ENCODE measurements at regions not wholly inside any gene's neighbourhood (a gene's known extent, or its start where the extent isn't known, plus 50 kb on each side); places are given as distances from the start of the nearest gene placed in this dataset.
"Not testable (repeated sequence)": the region's sequence is repeated elsewhere in the genome, so short reads cannot be mapped to it uniquely, and the experiment has no call there.

- DNase-seq (ENCODE audit: extremely low read depth in 1 of 11, low read depth in 9 of 11, low spot score in 4 of 11): no peak
These were observed 51.8 kb downstream of the POM121L12 start for GRCh38 chr7:53087274-53087673.

GRCh38 chr7:53094191-53094590, 58.8 kb downstream of the POM121L12 start:
- DNase-seq (ENCODE audit: extremely low read depth in 1 of 11, low read depth in 9 of 11, low spot score in 4 of 11): no peak

GRCh38 chr7:53094827-53095226, 59.4 kb downstream of the POM121L12 start:
- no peak for DNase-seq (ENCODE audit: extremely low read depth in 1 of 11, low read depth in 9 of 11, low spot score in 4 of 11)

DNA sequence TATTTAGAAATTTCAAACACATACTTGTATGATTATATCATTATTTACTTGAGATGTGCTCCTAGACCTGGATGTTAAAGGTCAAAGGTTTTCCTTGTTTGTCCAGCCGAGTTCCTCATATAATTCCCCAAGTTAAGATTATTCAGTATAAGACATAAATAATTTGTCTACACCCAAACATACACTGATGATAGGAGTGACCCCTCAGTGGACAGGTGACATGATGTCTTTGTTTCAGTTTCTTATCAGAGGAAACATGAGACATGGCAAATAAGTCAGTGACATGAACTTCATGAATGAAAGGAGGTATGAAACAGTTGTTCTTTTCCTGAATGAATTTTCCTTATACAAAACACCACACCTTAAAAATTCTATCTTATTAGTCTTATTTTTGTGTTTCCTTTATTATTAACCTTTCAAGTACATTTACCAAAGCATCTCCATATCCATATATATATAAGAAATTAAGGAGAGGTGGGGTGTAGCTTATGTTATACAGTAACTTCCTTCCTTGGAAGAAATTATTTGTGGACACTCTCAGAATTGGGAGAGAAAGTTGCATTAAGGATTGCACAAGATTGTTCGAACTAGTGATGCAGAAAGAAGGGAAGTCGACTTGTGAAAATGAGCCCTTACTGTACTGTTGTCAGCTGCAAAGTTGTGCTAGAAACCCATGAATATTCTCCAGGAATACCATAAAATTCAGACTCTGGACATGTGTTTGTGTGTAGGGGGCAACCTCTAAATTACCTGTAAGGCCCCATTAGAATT, 60.5 kb downstream of the POM121L12 start:
- no peak for DNase-seq (ENCODE audit: extremely low read depth in 1 of 11, low read depth in 9 of 11, low spot score in 4 of 11)

DNA sequence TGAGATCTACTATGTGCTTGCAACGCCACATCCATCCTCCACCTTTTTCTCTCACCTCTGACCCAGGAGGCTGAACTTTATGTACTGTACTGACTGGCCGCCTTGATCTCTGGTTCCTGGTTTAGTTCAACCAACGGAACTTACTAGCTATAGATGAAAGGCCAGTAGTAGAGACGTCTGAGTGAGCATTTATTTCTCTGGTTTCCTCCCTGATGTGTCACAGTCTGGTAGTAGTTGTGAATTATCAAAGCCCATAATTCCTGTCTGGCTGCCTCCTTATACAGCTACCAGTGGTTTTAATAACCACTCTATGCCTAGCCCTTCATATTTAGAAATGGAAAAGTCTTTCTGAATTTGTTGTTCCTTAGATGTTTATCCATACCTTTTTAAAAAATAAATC, 64.7 kb downstream of the POM121L12 start:
- DNase-seq (ENCODE audit: extremely low read depth in 1 of 11, low read depth in 9 of 11, low spot score in 4 of 11): no peak

- DNase-seq (ENCODE audit: extremely low read depth in 1 of 11, low read depth in 9 of 11, low spot score in 4 of 11): no peak
These were observed 65.6 kb downstream of the POM121L12 start for GRCh38 chr7:53101026-53101425.

- no peak for DNase-seq (ENCODE audit: extremely low read depth in 1 of 11, low read depth in 9 of 11, low spot score in 4 of 11)
These were observed 75.0 kb downstream of the POM121L12 start for GRCh38 chr7:53110425-53110824.

GRCh38 chr7:53111031-53111430, 75.6 kb downstream of the POM121L12 start:
- peak in 6 of 11 donors; percentile 3 to 28 (median 16) for DNase-seq (ENCODE audit: extremely low read depth in 1 of 11, low read depth in 9 of 11, low spot score in 4 of 11)

DNA sequence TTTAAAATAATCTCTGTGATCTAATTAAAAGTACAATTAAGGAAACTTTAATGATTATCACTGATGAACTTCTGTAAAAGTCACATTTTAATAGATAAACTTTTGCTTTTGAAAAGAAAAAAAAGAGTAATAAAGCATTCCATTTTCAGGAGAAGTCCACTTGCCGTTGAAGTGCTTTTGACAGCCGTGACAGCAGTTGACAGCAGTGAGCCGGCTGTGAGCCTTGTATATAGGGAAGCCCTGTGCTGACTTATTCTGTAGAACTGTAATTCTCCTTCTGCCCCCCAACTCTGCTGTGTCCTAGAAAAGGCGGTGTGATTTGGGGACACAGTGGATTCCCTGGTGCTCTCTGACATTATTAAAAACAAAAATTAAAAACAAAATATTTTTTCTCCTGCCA, 78.0 kb downstream of the POM121L12 start:
- DNase-seq (ENCODE audit: extremely low read depth in 1 of 11, low read depth in 9 of 11, low spot score in 4 of 11): no peak

- peak in 3 of 11 donors; percentile 11 to 36 (median 13) for DNase-seq (ENCODE audit: extremely low read depth in 1 of 11, low read depth in 9 of 11, low spot score in 4 of 11)
These were observed 84.1 kb downstream of the POM121L12 start for GRCh38 chr7:53119514-53119941.

DNA sequence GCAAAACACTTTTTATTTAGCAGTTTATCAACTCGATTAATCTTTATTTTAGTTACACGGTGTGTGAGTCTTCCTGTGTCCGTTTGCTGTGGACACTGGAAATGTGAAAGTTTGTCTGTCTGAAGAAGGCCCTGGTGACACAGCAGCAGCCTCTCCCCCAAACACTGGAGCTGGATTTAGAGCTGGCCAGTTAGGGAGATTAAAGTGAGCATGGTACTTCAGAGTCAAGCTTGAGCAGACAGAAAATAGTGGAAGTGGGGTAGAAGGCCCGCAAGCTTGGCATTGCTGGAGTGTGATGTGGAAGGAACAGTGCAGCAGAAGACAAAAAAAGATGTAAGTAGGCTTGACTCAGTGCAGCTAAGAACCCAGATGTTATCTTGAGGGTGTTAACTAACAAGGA, 85.9 kb downstream of the POM121L12 start:
- no peak for DNase-seq (ENCODE audit: extremely low read depth in 1 of 11, low read depth in 9 of 11, low spot score in 4 of 11)

GRCh38 chr7:53131697-53132096, 96.3 kb downstream of the POM121L12 start:
- no peak for DNase-seq (ENCODE audit: extremely low read depth in 1 of 11, low read depth in 9 of 11, low spot score in 4 of 11)

DNA sequence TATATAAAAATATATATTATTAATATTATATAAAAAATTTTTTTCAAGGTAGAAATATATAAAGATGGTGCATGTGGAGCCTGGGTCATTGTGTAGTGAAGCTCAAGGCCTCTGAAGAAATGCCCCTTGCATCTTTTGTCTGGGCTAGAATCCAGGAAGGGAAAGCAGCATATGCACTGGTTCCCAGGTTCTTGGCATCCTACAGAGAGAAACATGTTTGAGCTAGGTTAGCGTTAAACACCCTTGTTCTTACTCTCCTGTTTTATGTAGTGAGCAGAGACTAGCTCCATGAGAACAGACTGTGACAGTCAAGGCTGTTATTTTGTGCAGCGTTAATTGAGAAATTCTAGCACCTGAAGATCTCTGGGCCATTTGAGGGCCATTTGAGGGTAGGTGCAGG, 116.1 kb downstream of the POM121L12 start:
- no peak for DNase-seq (ENCODE audit: extremely low read depth in 1 of 11, low read depth in 9 of 11, low spot score in 4 of 11)

- not testable (repeated sequence) for DNase-seq (ENCODE audit: extremely low read depth in 1 of 11, low read depth in 9 of 11, low spot score in 4 of 11)
These were observed 151.8 kb downstream of the POM121L12 start for GRCh38 chr7:53187184-53187583.

- DNase-seq (ENCODE audit: extremely low read depth in 1 of 11, low read depth in 9 of 11, low spot score in 4 of 11): no peak
These were observed 155.8 kb downstream of the POM121L12 start for GRCh38 chr7:53191191-53191695.

DNA sequence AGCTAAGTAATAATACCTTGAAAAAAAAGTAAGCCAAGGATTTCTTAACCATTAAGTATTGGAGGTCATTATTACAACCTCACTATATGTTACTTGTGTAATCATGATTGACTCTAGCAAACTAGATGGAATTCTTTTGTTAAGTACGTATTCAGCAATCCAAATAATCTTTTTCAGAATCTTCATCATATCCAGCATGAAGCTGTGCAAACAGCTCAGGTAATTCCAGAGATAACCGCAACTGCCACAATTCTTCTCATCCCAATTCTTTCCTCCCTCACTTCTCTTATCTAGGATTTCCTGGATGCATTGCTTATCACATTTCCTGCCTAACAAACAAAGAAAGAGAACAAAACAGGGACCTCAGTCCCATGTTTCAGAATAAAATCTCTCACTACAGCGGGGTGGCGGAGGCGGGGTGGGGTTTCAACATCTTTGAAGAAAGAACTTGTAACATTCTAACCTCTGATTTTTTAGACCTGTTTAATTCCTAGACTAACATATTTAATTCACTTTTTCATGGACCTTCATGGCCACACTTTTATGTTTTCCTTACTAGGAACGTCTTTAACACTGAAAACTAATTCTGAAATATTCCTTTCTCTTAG, 156.5 kb downstream of the POM121L12 start:
- no peak for DNase-seq (ENCODE audit: extremely low read depth in 1 of 11, low read depth in 9 of 11, low spot score in 4 of 11)

GRCh38 chr7:53205006-53205405, 169.6 kb downstream of the POM121L12 start:
- no peak for DNase-seq (ENCODE audit: extremely low read depth in 1 of 11, low read depth in 9 of 11, low spot score in 4 of 11)

DNA sequence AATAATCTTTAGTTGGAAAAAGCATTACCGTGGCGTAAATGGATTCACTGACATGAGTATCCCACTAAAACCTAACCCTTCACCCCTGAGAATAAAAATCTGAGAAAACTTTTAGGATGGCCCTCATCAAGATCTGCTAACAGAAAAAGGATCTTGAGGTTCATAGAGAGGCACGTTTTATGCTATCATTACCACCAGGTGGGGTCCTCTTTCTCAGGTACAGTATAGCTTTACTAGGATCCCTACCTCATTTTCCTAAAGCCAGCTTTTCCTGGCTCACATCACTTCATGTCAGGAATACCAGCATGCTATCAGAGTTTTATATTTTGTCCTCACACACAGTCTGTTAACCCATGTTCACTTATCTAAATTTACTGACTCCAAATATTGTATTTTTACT, 173.7 kb downstream of the POM121L12 start:
- DNase-seq (ENCODE audit: extremely low read depth in 1 of 11, low read depth in 9 of 11, low spot score in 4 of 11): no peak

GRCh38 chr7:53214463-53214862, 179.0 kb downstream of the POM121L12 start:
- DNase-seq (ENCODE audit: extremely low read depth in 1 of 11, low read depth in 9 of 11, low spot score in 4 of 11): no peak

DNA sequence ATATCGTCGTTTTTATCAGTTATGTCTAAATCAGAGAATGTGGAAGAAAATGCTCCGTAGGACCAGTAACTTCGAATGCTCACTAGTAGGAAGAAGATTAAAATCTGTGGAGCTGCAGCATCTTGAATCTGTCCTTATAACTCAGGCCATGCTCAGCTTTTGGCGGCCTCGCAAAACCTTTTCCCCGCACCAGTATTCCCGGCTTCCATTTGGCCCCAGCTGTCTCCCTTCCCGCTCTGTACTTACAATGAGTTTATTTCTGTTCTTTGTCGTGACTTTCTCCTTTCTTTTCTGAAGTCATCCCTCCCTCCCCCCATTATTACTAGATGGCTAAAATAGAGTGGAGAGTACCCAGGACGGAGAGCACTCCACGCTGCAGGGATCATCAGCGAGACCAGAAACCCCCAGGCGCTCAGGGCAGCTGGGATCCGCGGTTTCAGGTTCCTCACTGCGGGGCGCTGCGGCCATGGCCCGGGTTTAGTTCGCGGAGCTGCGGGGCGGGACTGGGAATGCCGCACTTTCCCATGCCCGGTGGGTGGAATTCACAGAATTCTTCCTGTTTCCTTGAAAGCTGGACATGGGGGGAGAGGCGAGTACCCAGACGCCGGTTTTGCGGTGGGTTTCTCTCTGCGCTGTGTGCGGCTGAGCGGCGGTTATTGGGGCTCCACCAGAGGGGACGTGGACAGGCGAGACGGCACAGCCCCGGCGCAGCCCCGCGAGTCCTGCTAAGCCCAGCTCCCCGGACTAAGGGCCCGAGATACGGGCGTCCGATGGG, 183.5 kb downstream of the POM121L12 start:
- peak in 8 of 11 donors; percentile 6 to 17 (median 9) for DNase-seq (ENCODE audit: extremely low read depth in 1 of 11, low read depth in 9 of 11, low spot score in 4 of 11)

Data from renal cortex interstitium (tissue), 11 donors.